ENCODE measurements at regions not wholly inside any gene's neighbourhood (a gene's known extent, or its start where the extent isn't known, plus 50 kb on each side); places are given as distances from the start of the nearest gene placed in this dataset.

- H3K4me1 ChIP-seq (ENCODE audit: insufficient read depth, low read length): peaks cover 21% of the 10 kb centered on the region
- H3K36me3 ChIP-seq (ENCODE audit: insufficient read depth, low read length): no peaks in the 10 kb centered on the region
- 88% methylated on average over 2 of the region's 3 CpGs for WGBS
- no peaks in the 10 kb centered on the region for H3K9me3 ChIP-seq (ENCODE audit: insufficient read depth, low read depth, low read length)
- no peak overlapping the region for H3K4me3 ChIP-seq (ENCODE audit: low read length)
- H3K27me3 ChIP-seq (ENCODE audit: insufficient read depth, low read length): no peaks in the 10 kb centered on the region
- no peak overlapping the region for H3K27ac ChIP-seq (ENCODE audit: low read depth, low read length)
- H3K9ac ChIP-seq (ENCODE audit: low read depth, low read length): no peak overlapping the region
Measured at GRCh38 chr6:87788141-87788540, 86.1 kb upstream of the AKIRIN2 start.

DNA sequence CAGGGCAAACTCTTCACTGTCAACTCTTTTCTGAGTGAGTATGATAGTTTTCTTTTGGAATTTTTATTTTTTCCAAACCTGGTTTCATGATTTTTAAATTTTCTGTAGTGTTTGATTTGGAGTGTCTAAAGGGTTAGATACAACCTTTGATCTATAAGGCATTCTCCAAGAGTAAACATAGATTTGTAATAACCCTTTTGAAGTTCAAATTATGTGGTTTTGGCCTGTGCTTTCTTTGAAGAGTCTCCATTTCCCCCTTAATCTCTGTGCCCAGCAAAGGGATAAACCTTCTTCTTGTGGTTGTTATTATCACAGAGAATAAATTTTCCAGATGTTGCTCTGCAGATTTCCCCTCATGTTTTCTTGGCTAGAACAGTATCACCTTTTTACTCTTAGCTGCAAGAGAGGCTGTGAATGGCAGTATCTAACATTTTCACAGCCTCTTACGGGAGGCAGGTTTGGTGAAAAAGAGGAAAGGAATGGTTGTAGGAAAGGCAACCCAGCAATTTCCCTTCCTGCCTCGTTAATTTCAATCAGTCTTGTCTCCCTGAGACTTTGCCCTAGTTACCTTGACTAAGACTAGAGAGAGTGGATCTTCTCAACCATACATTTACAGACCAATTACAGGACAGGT is 83.3 kb upstream of the AKIRIN2 start:
- 95% methylated on average over 2 of the region's 2 CpGs for WGBS
- Histone ChIP-seq H3K27me3 (ENCODE audit: insufficient read depth, low read length) (no peaks in the 10 kb centered on the region), H3K9me3 (ENCODE audit: insufficient read depth, low read depth, low read length) (no peaks in the 10 kb centered on the region), H3K4me3 (ENCODE audit: low read length) (no peak overlapping the region), H3K4me1 (ENCODE audit: insufficient read depth, low read length) (peaks cover 20% of the 10 kb centered on the region), H3K36me3 (ENCODE audit: insufficient read depth, low read length) (no peaks in the 10 kb centered on the region), H3K9ac (ENCODE audit: low read depth, low read length) (no peak overlapping the region), H3K27ac (ENCODE audit: low read depth, low read length) (no peak overlapping the region)

DNA sequence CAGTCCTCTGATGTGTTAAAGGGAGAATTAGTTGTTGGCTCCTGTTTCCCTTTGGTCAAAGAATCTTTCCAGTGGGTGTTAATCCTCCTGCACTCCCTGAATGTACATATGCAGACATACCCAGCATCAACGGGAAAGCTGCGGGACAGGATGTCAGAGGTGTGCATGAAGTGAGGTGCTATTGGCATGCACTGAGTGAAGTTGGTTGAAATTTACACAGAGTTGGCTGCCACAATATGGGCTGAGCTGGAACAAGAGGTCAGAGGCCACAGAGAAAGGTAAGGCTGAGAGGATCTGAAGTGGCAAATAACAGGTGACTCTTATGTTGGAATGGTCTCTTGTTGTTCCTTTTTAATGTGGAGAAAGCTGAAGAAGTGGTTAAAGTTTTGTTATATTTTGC is 82.7 kb upstream of the AKIRIN2 start:
- WGBS: 81% methylated on average over 2 of the region's 2 CpGs
- H3K4me3 ChIP-seq (ENCODE audit: low read length): no peak overlapping the region
- H3K9ac ChIP-seq (ENCODE audit: low read depth, low read length): no peak overlapping the region
- no peaks in the 10 kb centered on the region for H3K36me3 ChIP-seq (ENCODE audit: insufficient read depth, low read length)
- peaks cover 13% of the 10 kb centered on the region for H3K4me1 ChIP-seq (ENCODE audit: insufficient read depth, low read length)
- no peak overlapping the region for H3K27ac ChIP-seq (ENCODE audit: low read depth, low read length)
- H3K27me3 ChIP-seq (ENCODE audit: insufficient read depth, low read length): no peaks in the 10 kb centered on the region
- H3K9me3 ChIP-seq (ENCODE audit: insufficient read depth, low read depth, low read length): no peaks in the 10 kb centered on the region

- H3K27ac ChIP-seq (ENCODE audit: low read depth, low read length): no peak overlapping the region
- H3K4me3 ChIP-seq (ENCODE audit: low read length): no peak overlapping the region
- H3K36me3 ChIP-seq (ENCODE audit: insufficient read depth, low read length): no peaks in the 10 kb centered on the region
- no peaks in the 10 kb centered on the region for H3K27me3 ChIP-seq (ENCODE audit: insufficient read depth, low read length)
- H3K4me1 ChIP-seq (ENCODE audit: insufficient read depth, low read length): peaks cover 7% of the 10 kb centered on the region
- H3K9ac ChIP-seq (ENCODE audit: low read depth, low read length): no peak overlapping the region
- no peaks in the 10 kb centered on the region for H3K9me3 ChIP-seq (ENCODE audit: insufficient read depth, low read depth, low read length)
Measured at GRCh38 chr6:87784051-87784450, 82.0 kb upstream of the AKIRIN2 start.

- Histone ChIP-seq H3K27ac (ENCODE audit: low read depth, low read length) (no peak overlapping the region), H3K36me3 (ENCODE audit: insufficient read depth, low read length) (no peaks in the 10 kb centered on the region), H3K9ac (ENCODE audit: low read depth, low read length) (no peak overlapping the region), H3K4me3 (ENCODE audit: low read length) (no peak overlapping the region), H3K9me3 (ENCODE audit: insufficient read depth, low read depth, low read length) (no peaks in the 10 kb centered on the region), H3K4me1 (ENCODE audit: insufficient read depth, low read length) (no peaks in the 10 kb centered on the region; the same call in 1 of the 2 replicates), H3K27me3 (ENCODE audit: insufficient read depth, low read length) (no peaks in the 10 kb centered on the region)
- 90% methylated on average over 2 of the region's 2 CpGs for WGBS
Measured at GRCh38 chr6:87779542-87779941, 77.5 kb upstream of the AKIRIN2 start.

GRCh38 chr6:87772597-87773530 is 70.8 kb upstream of the AKIRIN2 start:
- no peak overlapping the region for H3K4me3 ChIP-seq (ENCODE audit: low read length)
- H3K27ac ChIP-seq (ENCODE audit: low read depth, low read length): no peak overlapping the region
- no peaks in the 10 kb centered on the region for H3K27me3 ChIP-seq (ENCODE audit: insufficient read depth, low read length)
- H3K36me3 ChIP-seq (ENCODE audit: insufficient read depth, low read length): no peaks in the 10 kb centered on the region
- no peak overlapping the region for H3K9ac ChIP-seq (ENCODE audit: low read depth, low read length)
- H3K9me3 ChIP-seq (ENCODE audit: insufficient read depth, low read depth, low read length): no peaks in the 10 kb centered on the region
- H3K4me1 ChIP-seq (ENCODE audit: insufficient read depth, low read length): peaks cover 6% of the 10 kb centered on the region
- 78% methylated on average over 6 of the region's 6 CpGs for WGBS

DNA sequence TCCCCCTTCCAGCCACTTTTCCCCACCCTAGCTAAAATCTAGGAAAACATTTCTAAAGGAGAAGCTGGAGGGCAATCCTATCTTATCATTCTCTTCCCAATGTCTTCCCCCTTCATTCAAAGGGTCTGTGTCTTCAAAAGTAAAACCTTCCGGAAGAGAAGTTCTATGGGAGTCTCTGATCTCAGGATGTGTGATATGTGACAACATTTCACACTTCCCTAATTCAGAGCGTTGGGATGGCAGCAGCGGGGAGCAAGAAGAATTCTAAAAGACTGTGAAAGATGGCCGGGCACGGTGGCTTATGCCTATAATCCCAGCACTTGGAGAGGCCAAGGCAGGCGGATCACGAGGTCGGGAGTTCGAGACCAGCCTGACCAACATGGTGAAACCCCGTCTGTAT is 65.4 kb upstream of the AKIRIN2 start:
- peaks cover 3% of the 10 kb centered on the region; the same call in 1 of the 2 replicates for H3K4me1 ChIP-seq (ENCODE audit: insufficient read depth, low read length)
- H3K4me3 ChIP-seq (ENCODE audit: low read length): no peak overlapping the region
- no peaks in the 10 kb centered on the region for H3K9me3 ChIP-seq (ENCODE audit: insufficient read depth, low read depth, low read length)
- no peaks in the 10 kb centered on the region for H3K27me3 ChIP-seq (ENCODE audit: insufficient read depth, low read length)
- no peaks in the 10 kb centered on the region for H3K36me3 ChIP-seq (ENCODE audit: insufficient read depth, low read length)
- H3K9ac ChIP-seq (ENCODE audit: low read depth, low read length): no peak overlapping the region
- WGBS: 93% methylated on average over 10 of the region's 10 CpGs
- no peak overlapping the region for H3K27ac ChIP-seq (ENCODE audit: low read depth, low read length)

- no peak overlapping the region for H3K9ac ChIP-seq (ENCODE audit: low read depth, low read length)
- H3K27me3 ChIP-seq (ENCODE audit: insufficient read depth, low read length): no peaks in the 10 kb centered on the region
- no peaks in the 10 kb centered on the region for H3K4me1 ChIP-seq (ENCODE audit: insufficient read depth, low read length)
- H3K36me3 ChIP-seq (ENCODE audit: insufficient read depth, low read length): no peaks in the 10 kb centered on the region
- WGBS: 100% methylated on average over 1 of the region's 2 CpGs
- H3K9me3 ChIP-seq (ENCODE audit: insufficient read depth, low read depth, low read length): no peaks in the 10 kb centered on the region
- H3K27ac ChIP-seq (ENCODE audit: low read depth, low read length): no peak overlapping the region
- H3K4me3 ChIP-seq (ENCODE audit: low read length): no peak overlapping the region
Measured at GRCh38 chr6:87766211-87766610, 64.2 kb upstream of the AKIRIN2 start.

DNA sequence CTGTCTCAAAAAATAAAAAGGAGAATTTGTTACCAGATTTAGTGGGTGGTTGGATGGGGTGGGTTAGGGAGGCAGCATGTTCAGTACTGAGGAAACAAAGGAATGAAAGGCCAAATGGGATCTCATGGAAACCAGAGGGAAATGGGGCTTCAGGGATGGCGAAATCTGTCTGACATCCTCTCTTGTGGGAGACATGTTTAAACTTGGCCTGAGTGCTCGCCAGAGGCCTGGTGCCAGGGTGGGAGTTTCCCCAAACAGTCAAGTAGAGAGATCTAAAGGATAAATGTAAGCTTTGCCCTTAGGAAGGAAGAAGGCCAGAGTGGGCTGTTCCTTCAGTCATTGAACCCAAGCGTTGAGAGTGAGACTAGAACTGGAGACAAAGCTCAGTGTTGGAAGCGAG is 61.9 kb upstream of the AKIRIN2 start:
- H3K9ac ChIP-seq (ENCODE audit: low read depth, low read length): no peak overlapping the region
- H3K36me3 ChIP-seq (ENCODE audit: insufficient read depth, low read length): no peaks in the 10 kb centered on the region
- no peak overlapping the region for H3K4me3 ChIP-seq (ENCODE audit: low read length)
- no peaks in the 10 kb centered on the region for H3K9me3 ChIP-seq (ENCODE audit: insufficient read depth, low read depth, low read length)
- H3K27ac ChIP-seq (ENCODE audit: low read depth, low read length): no peak overlapping the region
- no peaks in the 10 kb centered on the region for H3K27me3 ChIP-seq (ENCODE audit: insufficient read depth, low read length)
- no peaks in the 10 kb centered on the region for H3K4me1 ChIP-seq (ENCODE audit: insufficient read depth, low read length)
- WGBS: 94% methylated on average over 4 of the region's 4 CpGs

- Histone ChIP-seq H3K36me3 (ENCODE audit: insufficient read depth, low read length) (no peaks in the 10 kb centered on the region), H3K4me3 (ENCODE audit: low read length) (no peak overlapping the region), H3K9ac (ENCODE audit: low read depth, low read length) (no peak overlapping the region), H3K4me1 (ENCODE audit: insufficient read depth, low read length) (no peaks in the 10 kb centered on the region), H3K9me3 (ENCODE audit: insufficient read depth, low read depth, low read length) (no peaks in the 10 kb centered on the region), H3K27me3 (ENCODE audit: insufficient read depth, low read length) (no peaks in the 10 kb centered on the region), H3K27ac (ENCODE audit: low read depth, low read length) (no peak overlapping the region)
- WGBS: 89% methylated on average over 2 of the region's 2 CpGs
Measured at GRCh38 chr6:87763276-87763675, 61.2 kb upstream of the AKIRIN2 start.

DNA sequence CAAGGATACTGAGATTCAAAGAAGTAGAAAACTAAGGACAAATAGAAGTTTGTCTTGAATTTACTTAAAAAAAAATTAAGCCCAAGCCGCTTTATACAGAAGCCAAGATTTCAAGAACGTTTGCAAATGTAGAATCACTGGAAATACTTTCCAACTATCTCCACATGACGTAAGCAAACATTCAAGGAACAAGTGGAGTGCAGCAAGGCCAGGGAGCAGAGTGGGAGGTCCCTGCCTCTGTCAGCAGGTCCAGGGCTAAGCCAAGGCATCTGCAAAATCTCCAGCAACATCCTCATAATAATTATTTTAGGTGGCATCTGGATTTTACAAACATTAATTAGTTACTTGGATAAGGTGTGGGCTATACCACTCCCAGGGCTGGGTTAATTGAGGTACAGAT is 60.1 kb upstream of the AKIRIN2 start:
- 82% methylated on average over 3 of the region's 3 CpGs for WGBS

More for the DNA sequence above, 60.1 kb upstream of the AKIRIN2 start:
- Histone ChIP-seq H3K9ac (ENCODE audit: low read depth, low read length) (no peak overlapping the region), H3K4me3 (ENCODE audit: low read length) (no peak overlapping the region), H3K9me3 (ENCODE audit: insufficient read depth, low read depth, low read length) (no peaks in the 10 kb centered on the region), H3K27me3 (ENCODE audit: insufficient read depth, low read length) (no peaks in the 10 kb centered on the region), H3K4me1 (ENCODE audit: insufficient read depth, low read length) (no peaks in the 10 kb centered on the region), H3K36me3 (ENCODE audit: insufficient read depth, low read length) (no peaks in the 10 kb centered on the region), H3K27ac (ENCODE audit: low read depth, low read length) (no peak overlapping the region)

Measured in HUES64 (cell line).